Caco-2 (cell line): ENCODE measurements at regions not wholly inside any gene's neighbourhood (a gene's known extent, or its start where the extent isn't known, plus 50 kb on each side); places are given as distances from the start of the nearest gene placed in this dataset.

Experiments
- BruUV-seq: library from RNA; stranded (reverse); fragments of 400-500 nt; replicated peaks from 2 replicates; lab custom pipeline; 2021; lab: Mats Ljungman, UMichigan
- CTCF ChIA-PET: fragments of 300-600 bp; sonication (Branson Sonifier 250); formaldehyde crosslinking; loops from one replicate; lab custom pipeline; 2022; ENCODE audit warnings: antibody characterized with exemption; lab: Charles Lee
- POLR2A ChIA-PET: fragments of 300-600 bp; sonication (Branson Sonifier 250); formaldehyde crosslinking; loops from one replicate; lab custom pipeline; 2022; ENCODE audit warnings: antibody characterized with exemption; lab: Charles Lee
- DNase-seq, 2 experiments: peaks; one replicate each; pipeline versions ENCODE4 v3.0.0 to v3.0.0-alpha.2; 2020 to 2022
- H3K27me3 ChIP-seq: replicated peaks from 2 replicates; pipeline ENCODE4 v1.6.0; 2011; ENCODE audit warnings: low read length; ENCODE audit not compliant: control insufficient read depth, insufficient read depth
- H3K36me3 ChIP-seq: 2 replicates; pipeline ENCODE4 v1.5.1; 2011; ENCODE audit warnings: low read length; ENCODE audit not compliant: control insufficient read depth, insufficient read depth
- H3K4me1 ChIP-seq: fragments of 250-450 bp; sonication (Bioruptor Pico); 2 replicates; pipeline ENCODE4 v1.5.1; 2020; ENCODE audit warnings: mild to moderate bottlenecking
- H3K4me3 ChIP-seq: 2 replicates; pipeline ENCODE4 v1.5.1; 2011; ENCODE audit warnings: low read depth, mild to moderate bottlenecking, control low read depth, low read length
- H3K9me3 ChIP-seq: fragments of 250-450 bp; sonication (Bioruptor Pico); 2 replicates; pipeline ENCODE4 v1.5.1; 2020; ENCODE audit warnings: mild to moderate bottlenecking, moderate library complexity
- H3K27ac Mint-ChIP-seq: one replicate; pipeline ENCODE4 v1.8.0; 2022; ENCODE audit warnings: mixed read lengths; ENCODE audit not compliant: unreplicated experiment
- H3K27me3 Mint-ChIP-seq: one replicate; pipeline ENCODE4 v1.8.0; 2022; ENCODE audit warnings: mixed read lengths; ENCODE audit not compliant: insufficient read depth, unreplicated experiment
- H3K36me3 Mint-ChIP-seq: one replicate; pipeline ENCODE4 v1.8.0; 2022; ENCODE audit warnings: mild to moderate bottlenecking, mixed read lengths; ENCODE audit not compliant: insufficient read depth, unreplicated experiment
- H3K4me1 Mint-ChIP-seq: one replicate; pipeline ENCODE4 v1.8.0; 2022; ENCODE audit warnings: low read depth, mixed read lengths; ENCODE audit not compliant: unreplicated experiment
- H3K4me3 Mint-ChIP-seq: one replicate; pipeline ENCODE4 v1.8.0; 2022; ENCODE audit warnings: mild to moderate bottlenecking, moderate library complexity, mixed read lengths; ENCODE audit not compliant: unreplicated experiment
- H3K9me3 Mint-ChIP-seq: one replicate; pipeline ENCODE4 v1.8.0; 2022; ENCODE audit warnings: mixed read lengths; ENCODE audit not compliant: unreplicated experiment
- intact Hi-C: fragments of 100-400 bp; cut with micrococcal nuclease; formaldehyde crosslinking; loops from one replicate; pipeline ENCODE4 v1.10.0; 2022; ENCODE audit not compliant: unreplicated experiment
- TF ChIP-seq, protein P1 (sequence below), 2 experiments: fragments of 200-600 bp in 1 of 2; IDR thresholded peaks; 1 replicate in 1 of 2; 2 replicates in 1 of 2; pipeline versions ENCODE4 v1.5.1 to v1.8.0; 2011 to 2022; ENCODE audit warnings: antibody characterized with exemption in 1 of 2, control low read depth in 1 of 2, inconsistent platforms in 1 of 2, low read depth in 1 of 2, low read length in 1 of 2, mild to moderate bottlenecking in 1 of 2, moderate library complexity in 1 of 2; ENCODE audit not compliant: insufficient read depth in 1 of 2, severe bottlenecking in 1 of 2, unreplicated experiment in 1 of 2

DNA sequence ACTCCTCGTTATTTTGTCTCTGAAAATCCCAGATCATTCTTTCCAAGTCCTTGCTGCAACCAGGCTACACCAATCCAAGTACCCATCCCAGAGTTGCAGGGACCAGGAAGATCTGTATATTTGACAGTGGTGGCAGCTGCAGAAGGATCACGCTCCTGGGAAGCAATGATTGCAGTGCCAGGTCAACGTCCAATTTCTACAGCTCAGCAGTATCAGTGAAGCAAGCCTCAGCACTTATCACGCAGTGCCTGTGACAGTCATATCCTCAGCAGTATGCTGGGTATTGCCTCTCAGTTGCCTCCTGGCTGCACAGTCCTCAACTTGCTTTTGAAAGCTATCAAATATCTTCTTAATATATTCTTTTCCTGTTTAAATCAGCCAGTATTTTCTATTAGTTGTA, 66.7 kb downstream of the BARHL2 start:
- no peaks in the 10 kb centered on the region for H3K9me3 ChIP-seq
- no peak overlapping the region for H3K27ac Mint-ChIP-seq
- no peaks in the 10 kb centered on the region for H3K4me1 ChIP-seq
- H3K4me3 Mint-ChIP-seq = no peak overlapping the region
- no peaks in the 10 kb centered on the region for H3K4me1 Mint-ChIP-seq
- H3K9me3 Mint-ChIP-seq = no peaks in the 10 kb centered on the region
- H3K4me3 ChIP-seq = no peak overlapping the region
- intact Hi-C loops = no loop called here
- TF ChIP-seq, protein P1, sequence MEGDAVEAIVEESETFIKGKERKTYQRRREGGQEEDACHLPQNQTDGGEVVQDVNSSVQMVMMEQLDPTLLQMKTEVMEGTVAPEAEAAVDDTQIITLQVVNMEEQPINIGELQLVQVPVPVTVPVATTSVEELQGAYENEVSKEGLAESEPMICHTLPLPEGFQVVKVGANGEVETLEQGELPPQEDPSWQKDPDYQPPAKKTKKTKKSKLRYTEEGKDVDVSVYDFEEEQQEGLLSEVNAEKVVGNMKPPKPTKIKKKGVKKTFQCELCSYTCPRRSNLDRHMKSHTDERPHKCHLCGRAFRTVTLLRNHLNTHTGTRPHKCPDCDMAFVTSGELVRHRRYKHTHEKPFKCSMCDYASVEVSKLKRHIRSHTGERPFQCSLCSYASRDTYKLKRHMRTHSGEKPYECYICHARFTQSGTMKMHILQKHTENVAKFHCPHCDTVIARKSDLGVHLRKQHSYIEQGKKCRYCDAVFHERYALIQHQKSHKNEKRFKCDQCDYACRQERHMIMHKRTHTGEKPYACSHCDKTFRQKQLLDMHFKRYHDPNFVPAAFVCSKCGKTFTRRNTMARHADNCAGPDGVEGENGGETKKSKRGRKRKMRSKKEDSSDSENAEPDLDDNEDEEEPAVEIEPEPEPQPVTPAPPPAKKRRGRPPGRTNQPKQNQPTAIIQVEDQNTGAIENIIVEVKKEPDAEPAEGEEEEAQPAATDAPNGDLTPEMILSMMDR (IDR thresholded peaks at IDR 0.05; ENCODE audit: insufficient read depth in 1 of 2, low read depth in 1 of 2, low read length in 1 of 2, severe bottlenecking in 1 of 2, unreplicated experiment in 1 of 2) = no peak
- no peaks in the 10 kb centered on the region for H3K27me3 ChIP-seq
- BruUV-seq = no TSS peak
- CTCF ChIA-PET = no interaction called here
- no peak for DNase-seq
- no peaks in the 10 kb centered on the region for H3K36me3 ChIP-seq
- H3K27me3 Mint-ChIP-seq = peaks cover 6% of the 10 kb centered on the region
- no peaks in the 10 kb centered on the region for H3K36me3 Mint-ChIP-seq
- POLR2A ChIA-PET = no interaction called here

DNA sequence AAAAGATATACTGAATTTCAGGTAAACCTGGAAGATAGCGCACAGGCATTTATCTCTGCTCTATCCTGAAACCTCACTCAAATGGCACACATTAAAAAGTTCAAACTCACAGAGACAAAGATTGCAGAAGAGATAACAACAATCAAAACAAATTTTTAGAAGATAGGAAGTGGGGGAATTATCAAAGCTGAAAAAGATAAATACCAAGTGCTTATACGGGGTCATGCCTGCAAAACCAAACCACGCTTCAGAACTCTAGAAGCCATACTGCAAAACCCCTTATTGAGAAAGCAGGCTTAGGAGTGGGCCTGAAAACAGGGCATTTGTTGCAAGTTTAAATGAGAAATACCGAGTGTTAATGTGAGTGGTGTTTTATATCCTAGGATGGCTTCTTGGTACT, 76.8 kb downstream of the BARHL2 start:
- no peak overlapping the region for H3K27ac Mint-ChIP-seq
- H3K27me3 ChIP-seq = no peaks in the 10 kb centered on the region
- ChIA-PET CTCF (no interaction called here), POLR2A (no interaction called here)
- H3K4me3 ChIP-seq = no peak overlapping the region
- TF ChIP-seq, protein P1 (IDR thresholded peaks at IDR 0.05; ENCODE audit: insufficient read depth in 1 of 2, low read depth in 1 of 2, low read length in 1 of 2, severe bottlenecking in 1 of 2, unreplicated experiment in 1 of 2) = no peak
- no peaks in the 10 kb centered on the region for H3K4me1 ChIP-seq
- intact Hi-C loops = no loop called here
- H3K36me3 Mint-ChIP-seq = no peaks in the 10 kb centered on the region
- H3K36me3 ChIP-seq = no peaks in the 10 kb centered on the region
- no peak for DNase-seq
- peaks cover 3% of the 10 kb centered on the region for H3K27me3 Mint-ChIP-seq
- H3K9me3 ChIP-seq = no peaks in the 10 kb centered on the region
- H3K9me3 Mint-ChIP-seq = no peaks in the 10 kb centered on the region
- no peaks in the 10 kb centered on the region for H3K4me1 Mint-ChIP-seq
- no TSS peak for BruUV-seq
- H3K4me3 Mint-ChIP-seq = no peak overlapping the region

DNA sequence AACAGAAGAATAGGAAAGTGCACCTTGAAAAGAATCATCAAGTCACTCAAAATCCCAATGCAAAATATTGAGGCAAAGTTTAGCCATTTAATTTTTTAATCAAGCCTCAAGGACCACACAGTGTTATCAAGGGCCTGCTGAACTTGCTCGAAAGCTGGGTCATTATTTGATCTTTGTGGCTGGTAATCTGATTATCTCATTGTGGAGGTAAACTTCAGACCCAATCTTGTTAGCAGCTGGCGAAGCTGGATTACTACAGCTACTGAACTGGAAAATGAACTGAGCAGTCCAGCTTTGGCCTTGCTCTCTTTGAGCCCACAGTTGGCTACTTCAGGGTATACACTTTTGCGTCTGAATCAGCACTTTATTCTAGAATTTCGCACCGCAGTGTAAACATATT, 94.4 kb downstream of the BARHL2 start:
- no peaks in the 10 kb centered on the region for H3K4me1 ChIP-seq
- Mint-ChIP-seq H3K27ac (no peak overlapping the region), H3K4me1 (no peaks in the 10 kb centered on the region), H3K4me3 (no peak overlapping the region), H3K36me3 (no peaks in the 10 kb centered on the region), H3K27me3 (no peaks in the 10 kb centered on the region), H3K9me3 (no peaks in the 10 kb centered on the region)
- DNase-seq = no peak
- TF ChIP-seq, protein P1 (IDR thresholded peaks at IDR 0.05; ENCODE audit: insufficient read depth in 1 of 2, low read depth in 1 of 2, low read length in 1 of 2, severe bottlenecking in 1 of 2, unreplicated experiment in 1 of 2) = no peak
- no peaks in the 10 kb centered on the region for H3K9me3 ChIP-seq
- H3K27me3 ChIP-seq = no peaks in the 10 kb centered on the region
- ChIA-PET CTCF (no interaction called here), POLR2A (no interaction called here)
- intact Hi-C loops = no loop called here
- BruUV-seq = no TSS peak
- H3K36me3 ChIP-seq = no peaks in the 10 kb centered on the region
- no peak overlapping the region for H3K4me3 ChIP-seq
